GM23338 (cell line): ENCODE measurements at regions not wholly inside any gene's neighbourhood (a gene's known extent, or its start where the extent isn't known, plus 50 kb on each side); places are given as distances from the start of the nearest gene placed in this dataset.

ENCODE experiments used
- ATAC-seq: fragments of 200-7000 bp; cut with Tn5 transposase; 3 replicates; pipeline ENCODE4 v1.9.1; 2020
- DNase-seq: peaks from one replicate; pipeline ENCODE4 v3.0.0-alpha.2; 2015; ENCODE audit warnings: low spot score
- H2AFZ ChIP-seq: fragments of 200-600 bp; sonication (generic); 2 replicates; pipeline ENCODE4 v1.8.0; 2016; ENCODE audit warnings: antibody characterized with exemption, mild to moderate bottlenecking, moderate library complexity
- H3F3A ChIP-seq: fragments of 200-600 bp; sonication (generic); replicated peaks from 2 replicates; pipeline ENCODE4 v1.8.0; 2017; ENCODE audit warnings: antibody characterized with exemption, mixed run types, low read depth
- H3K27ac ChIP-seq: fragments of 200-600 bp; sonication (generic); 2 replicates; pipeline ENCODE4 v1.6.1; 2016; ENCODE audit warnings: low read depth
- H3K27me3 ChIP-seq: fragments of 200-600 bp; sonication (generic); 2 replicates; pipeline ENCODE4 v1.8.0; 2016; ENCODE audit warnings: mild to moderate bottlenecking, mixed run types, moderate library complexity; ENCODE audit not compliant: insufficient read depth
- H3K36me3 ChIP-seq: fragments of 200-600 bp; sonication (generic); 2 replicates; pipeline ENCODE4 v1.8.0; 2016; ENCODE audit warnings: mild to moderate bottlenecking; ENCODE audit not compliant: insufficient read depth
- H3K4me1 ChIP-seq: fragments of 200-600 bp; sonication (generic); 2 replicates; pipeline ENCODE4 v1.8.0; 2016; ENCODE audit warnings: mild to moderate bottlenecking, moderate library complexity; ENCODE audit not compliant: insufficient read depth
- H3K4me2 ChIP-seq: fragments of 200-600 bp; sonication (generic); 2 replicates; pipeline ENCODE4 v1.7.1; 2017; ENCODE audit warnings: mixed run types
- H3K4me3 ChIP-seq: fragments of 200-600 bp; sonication (generic); 2 replicates; pipeline ENCODE4 v1.6.1; 2016; ENCODE audit warnings: mixed run types
- H3K79me2 ChIP-seq: fragments of 200-600 bp; sonication (generic); replicated peaks from 2 replicates; pipeline ENCODE4 v1.8.0; 2017; ENCODE audit warnings: mild to moderate bottlenecking; ENCODE audit not compliant: insufficient read depth
- H3K9me2 ChIP-seq: fragments of 200-600 bp; sonication (generic); 2 replicates; pipeline ENCODE4 v1.8.0; 2017; ENCODE audit not compliant: insufficient read depth
- H4K20me1 ChIP-seq: fragments of 200-600 bp; sonication (generic); replicated peaks from 2 replicates; pipeline ENCODE4 v1.8.0; 2017; ENCODE audit warnings: mild to moderate bottlenecking; ENCODE audit not compliant: insufficient read depth
- H3K27ac Mint-ChIP-seq: 2 replicates; pipeline ENCODE4 v1.8.0; 2020; ENCODE audit warnings: inconsistent platforms, mild to moderate bottlenecking, moderate library complexity, mixed read lengths
- H3K27me3 Mint-ChIP-seq: 3 replicates; pipeline ENCODE4 v1.8.0; 2022; ENCODE audit warnings: low read depth, mild to moderate bottlenecking, moderate library complexity, mixed read lengths, inconsistent platforms; ENCODE audit not compliant: insufficient read depth, poor library complexity
- H3K36me3 Mint-ChIP-seq: 3 replicates; pipeline ENCODE4 v1.8.0; 2021; ENCODE audit warnings: low read depth, mild to moderate bottlenecking, inconsistent platforms, moderate library complexity, mixed read lengths
- H3K4me1 Mint-ChIP-seq: 3 replicates; pipeline ENCODE4 v1.8.0; 2020; ENCODE audit warnings: mild to moderate bottlenecking, inconsistent platforms, mixed read lengths
- H3K4me3 Mint-ChIP-seq: 3 replicates; pipeline ENCODE4 v1.8.0; 2021; ENCODE audit warnings: moderate library complexity, mild to moderate bottlenecking, inconsistent platforms, mixed read lengths
- H3K9me3 Mint-ChIP-seq: 3 replicates; pipeline ENCODE4 v1.8.0; 2020; ENCODE audit warnings: moderate library complexity, mild to moderate bottlenecking, inconsistent platforms, mixed read lengths
- CREB1 ChIP-seq: fragments of 250-450 bp; sonication (Bioruptor Pico); IDR thresholded peaks from 2 replicates; pipeline ENCODE4 v1.5.0; 2020; ENCODE audit warnings: low read depth, mild to moderate bottlenecking, moderate library complexity
- EZH2 ChIP-seq: fragments of 200-600 bp; sonication (generic); IDR thresholded peaks from one replicate; pipeline ENCODE4 v1.8.0; 2017; ENCODE audit warnings: antibody characterized with exemption, mild to moderate bottlenecking, low read depth; ENCODE audit not compliant: unreplicated experiment
- EZH2phosphoT487 ChIP-seq: fragments of 200-600 bp; sonication (generic); IDR thresholded peaks from one replicate; pipeline ENCODE4 v1.8.1; 2018; ENCODE audit warnings: antibody characterized with exemption; ENCODE audit not compliant: unreplicated experiment
- JUNB ChIP-seq: IDR thresholded peaks from one replicate; pipeline ENCODE4 v1.6.1; 2016; ENCODE audit warnings: antibody characterized with exemption; ENCODE audit not compliant: unreplicated experiment
- NANOG ChIP-seq: IDR thresholded peaks from 2 replicates; pipeline ENCODE4 v1.6.1; 2016; ENCODE audit warnings: antibody characterized with exemption, borderline replicate concordance
- POLR2AphosphoS5 ChIP-seq: IDR thresholded peaks from 2 replicates; pipeline ENCODE4 v1.6.1; 2016; ENCODE audit warnings: antibody characterized with exemption, low read depth
- STAT1 ChIP-seq: IDR thresholded peaks from one replicate; pipeline ENCODE4 v1.6.1; 2016; ENCODE audit warnings: antibody characterized with exemption; ENCODE audit not compliant: unreplicated experiment
- ZNF114 ChIP-seq: fragments of 250-450 bp; sonication (Bioruptor Pico); IDR thresholded peaks from 2 replicates; pipeline ENCODE4 v1.5.0; 2020; ENCODE audit warnings: mild to moderate bottlenecking, moderate library complexity
- ZNF331 ChIP-seq: fragments of 250-450 bp; sonication (Bioruptor Pico); IDR thresholded peaks from 2 replicates; pipeline ENCODE4 v1.5.0; 2020; ENCODE audit warnings: low read depth, mild to moderate bottlenecking, moderate library complexity
- TF ChIP-seq, protein P1 (sequence below), 2 experiments: fragments of 200-600 bp in 1 of 2; sonication (generic) in 1 of 2; conservative IDR thresholded peaks; 2 replicates each; pipeline versions ENCODE4 v1.5.1 to v1.6.1; 2016 to 2017; ENCODE audit warnings: antibody characterized with exemption in 2 of 2, low read depth in 2 of 2, mild to moderate bottlenecking in 2 of 2, moderate library complexity in 1 of 2
- TF ChIP-seq, protein P2 (sequence below): IDR thresholded peaks from one replicate; pipeline ENCODE4 v1.6.1; 2018; ENCODE audit warnings: antibody characterized with exemption; ENCODE audit not compliant: unreplicated experiment
- TF ChIP-seq, protein P3 (sequence below): fragments of 250-450 bp; sonication (Bioruptor Pico); IDR thresholded peaks from 2 replicates; pipeline ENCODE4 v1.5.0; 2020; ENCODE audit warnings: mild to moderate bottlenecking, moderate library complexity

DNA sequence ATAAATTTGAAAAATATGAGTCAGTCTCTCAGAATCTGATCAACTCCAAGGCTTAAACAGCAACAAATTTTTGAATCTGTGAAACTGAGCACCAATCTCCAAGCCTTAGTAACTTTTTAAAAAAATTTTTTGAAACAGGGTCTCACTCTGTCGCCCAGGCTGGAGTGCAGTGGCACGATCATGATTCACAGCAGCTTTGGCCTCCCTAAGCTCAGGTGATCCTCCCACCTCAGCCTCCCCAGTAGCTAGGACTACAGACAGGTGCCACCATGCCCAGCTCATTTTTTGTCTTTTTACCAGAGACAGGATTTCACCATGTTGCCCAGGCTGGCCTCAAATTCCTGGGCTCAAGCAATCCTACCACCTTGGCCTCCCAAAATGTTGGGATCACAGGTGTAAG lies 207.9 kb upstream of the TCF21 start:
- TF ChIP-seq, protein P1, sequence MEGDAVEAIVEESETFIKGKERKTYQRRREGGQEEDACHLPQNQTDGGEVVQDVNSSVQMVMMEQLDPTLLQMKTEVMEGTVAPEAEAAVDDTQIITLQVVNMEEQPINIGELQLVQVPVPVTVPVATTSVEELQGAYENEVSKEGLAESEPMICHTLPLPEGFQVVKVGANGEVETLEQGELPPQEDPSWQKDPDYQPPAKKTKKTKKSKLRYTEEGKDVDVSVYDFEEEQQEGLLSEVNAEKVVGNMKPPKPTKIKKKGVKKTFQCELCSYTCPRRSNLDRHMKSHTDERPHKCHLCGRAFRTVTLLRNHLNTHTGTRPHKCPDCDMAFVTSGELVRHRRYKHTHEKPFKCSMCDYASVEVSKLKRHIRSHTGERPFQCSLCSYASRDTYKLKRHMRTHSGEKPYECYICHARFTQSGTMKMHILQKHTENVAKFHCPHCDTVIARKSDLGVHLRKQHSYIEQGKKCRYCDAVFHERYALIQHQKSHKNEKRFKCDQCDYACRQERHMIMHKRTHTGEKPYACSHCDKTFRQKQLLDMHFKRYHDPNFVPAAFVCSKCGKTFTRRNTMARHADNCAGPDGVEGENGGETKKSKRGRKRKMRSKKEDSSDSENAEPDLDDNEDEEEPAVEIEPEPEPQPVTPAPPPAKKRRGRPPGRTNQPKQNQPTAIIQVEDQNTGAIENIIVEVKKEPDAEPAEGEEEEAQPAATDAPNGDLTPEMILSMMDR (conservative IDR thresholded peaks at IDR 0.05; ENCODE audit: low read depth in 2 of 2): no peak
- TF ChIP-seq CREB1 (no peak), NANOG (no peak), STAT1 (no peak), POLR2AphosphoS5 (no peak), ZNF331 (CRISPR knock-in tag) (no peak), EZH2phosphoT487 (no peak), ZNF114 (CRISPR knock-in tag) (no peak), EZH2 (no peak), JUNB (no peak)
- TF ChIP-seq, protein P2, sequence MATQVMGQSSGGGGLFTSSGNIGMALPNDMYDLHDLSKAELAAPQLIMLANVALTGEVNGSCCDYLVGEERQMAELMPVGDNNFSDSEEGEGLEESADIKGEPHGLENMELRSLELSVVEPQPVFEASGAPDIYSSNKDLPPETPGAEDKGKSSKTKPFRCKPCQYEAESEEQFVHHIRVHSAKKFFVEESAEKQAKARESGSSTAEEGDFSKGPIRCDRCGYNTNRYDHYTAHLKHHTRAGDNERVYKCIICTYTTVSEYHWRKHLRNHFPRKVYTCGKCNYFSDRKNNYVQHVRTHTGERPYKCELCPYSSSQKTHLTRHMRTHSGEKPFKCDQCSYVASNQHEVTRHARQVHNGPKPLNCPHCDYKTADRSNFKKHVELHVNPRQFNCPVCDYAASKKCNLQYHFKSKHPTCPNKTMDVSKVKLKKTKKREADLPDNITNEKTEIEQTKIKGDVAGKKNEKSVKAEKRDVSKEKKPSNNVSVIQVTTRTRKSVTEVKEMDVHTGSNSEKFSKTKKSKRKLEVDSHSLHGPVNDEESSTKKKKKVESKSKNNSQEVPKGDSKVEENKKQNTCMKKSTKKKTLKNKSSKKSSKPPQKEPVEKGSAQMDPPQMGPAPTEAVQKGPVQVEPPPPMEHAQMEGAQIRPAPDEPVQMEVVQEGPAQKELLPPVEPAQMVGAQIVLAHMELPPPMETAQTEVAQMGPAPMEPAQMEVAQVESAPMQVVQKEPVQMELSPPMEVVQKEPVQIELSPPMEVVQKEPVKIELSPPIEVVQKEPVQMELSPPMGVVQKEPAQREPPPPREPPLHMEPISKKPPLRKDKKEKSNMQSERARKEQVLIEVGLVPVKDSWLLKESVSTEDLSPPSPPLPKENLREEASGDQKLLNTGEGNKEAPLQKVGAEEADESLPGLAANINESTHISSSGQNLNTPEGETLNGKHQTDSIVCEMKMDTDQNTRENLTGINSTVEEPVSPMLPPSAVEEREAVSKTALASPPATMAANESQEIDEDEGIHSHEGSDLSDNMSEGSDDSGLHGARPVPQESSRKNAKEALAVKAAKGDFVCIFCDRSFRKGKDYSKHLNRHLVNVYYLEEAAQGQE: no peak
- TF ChIP-seq, protein P3, sequence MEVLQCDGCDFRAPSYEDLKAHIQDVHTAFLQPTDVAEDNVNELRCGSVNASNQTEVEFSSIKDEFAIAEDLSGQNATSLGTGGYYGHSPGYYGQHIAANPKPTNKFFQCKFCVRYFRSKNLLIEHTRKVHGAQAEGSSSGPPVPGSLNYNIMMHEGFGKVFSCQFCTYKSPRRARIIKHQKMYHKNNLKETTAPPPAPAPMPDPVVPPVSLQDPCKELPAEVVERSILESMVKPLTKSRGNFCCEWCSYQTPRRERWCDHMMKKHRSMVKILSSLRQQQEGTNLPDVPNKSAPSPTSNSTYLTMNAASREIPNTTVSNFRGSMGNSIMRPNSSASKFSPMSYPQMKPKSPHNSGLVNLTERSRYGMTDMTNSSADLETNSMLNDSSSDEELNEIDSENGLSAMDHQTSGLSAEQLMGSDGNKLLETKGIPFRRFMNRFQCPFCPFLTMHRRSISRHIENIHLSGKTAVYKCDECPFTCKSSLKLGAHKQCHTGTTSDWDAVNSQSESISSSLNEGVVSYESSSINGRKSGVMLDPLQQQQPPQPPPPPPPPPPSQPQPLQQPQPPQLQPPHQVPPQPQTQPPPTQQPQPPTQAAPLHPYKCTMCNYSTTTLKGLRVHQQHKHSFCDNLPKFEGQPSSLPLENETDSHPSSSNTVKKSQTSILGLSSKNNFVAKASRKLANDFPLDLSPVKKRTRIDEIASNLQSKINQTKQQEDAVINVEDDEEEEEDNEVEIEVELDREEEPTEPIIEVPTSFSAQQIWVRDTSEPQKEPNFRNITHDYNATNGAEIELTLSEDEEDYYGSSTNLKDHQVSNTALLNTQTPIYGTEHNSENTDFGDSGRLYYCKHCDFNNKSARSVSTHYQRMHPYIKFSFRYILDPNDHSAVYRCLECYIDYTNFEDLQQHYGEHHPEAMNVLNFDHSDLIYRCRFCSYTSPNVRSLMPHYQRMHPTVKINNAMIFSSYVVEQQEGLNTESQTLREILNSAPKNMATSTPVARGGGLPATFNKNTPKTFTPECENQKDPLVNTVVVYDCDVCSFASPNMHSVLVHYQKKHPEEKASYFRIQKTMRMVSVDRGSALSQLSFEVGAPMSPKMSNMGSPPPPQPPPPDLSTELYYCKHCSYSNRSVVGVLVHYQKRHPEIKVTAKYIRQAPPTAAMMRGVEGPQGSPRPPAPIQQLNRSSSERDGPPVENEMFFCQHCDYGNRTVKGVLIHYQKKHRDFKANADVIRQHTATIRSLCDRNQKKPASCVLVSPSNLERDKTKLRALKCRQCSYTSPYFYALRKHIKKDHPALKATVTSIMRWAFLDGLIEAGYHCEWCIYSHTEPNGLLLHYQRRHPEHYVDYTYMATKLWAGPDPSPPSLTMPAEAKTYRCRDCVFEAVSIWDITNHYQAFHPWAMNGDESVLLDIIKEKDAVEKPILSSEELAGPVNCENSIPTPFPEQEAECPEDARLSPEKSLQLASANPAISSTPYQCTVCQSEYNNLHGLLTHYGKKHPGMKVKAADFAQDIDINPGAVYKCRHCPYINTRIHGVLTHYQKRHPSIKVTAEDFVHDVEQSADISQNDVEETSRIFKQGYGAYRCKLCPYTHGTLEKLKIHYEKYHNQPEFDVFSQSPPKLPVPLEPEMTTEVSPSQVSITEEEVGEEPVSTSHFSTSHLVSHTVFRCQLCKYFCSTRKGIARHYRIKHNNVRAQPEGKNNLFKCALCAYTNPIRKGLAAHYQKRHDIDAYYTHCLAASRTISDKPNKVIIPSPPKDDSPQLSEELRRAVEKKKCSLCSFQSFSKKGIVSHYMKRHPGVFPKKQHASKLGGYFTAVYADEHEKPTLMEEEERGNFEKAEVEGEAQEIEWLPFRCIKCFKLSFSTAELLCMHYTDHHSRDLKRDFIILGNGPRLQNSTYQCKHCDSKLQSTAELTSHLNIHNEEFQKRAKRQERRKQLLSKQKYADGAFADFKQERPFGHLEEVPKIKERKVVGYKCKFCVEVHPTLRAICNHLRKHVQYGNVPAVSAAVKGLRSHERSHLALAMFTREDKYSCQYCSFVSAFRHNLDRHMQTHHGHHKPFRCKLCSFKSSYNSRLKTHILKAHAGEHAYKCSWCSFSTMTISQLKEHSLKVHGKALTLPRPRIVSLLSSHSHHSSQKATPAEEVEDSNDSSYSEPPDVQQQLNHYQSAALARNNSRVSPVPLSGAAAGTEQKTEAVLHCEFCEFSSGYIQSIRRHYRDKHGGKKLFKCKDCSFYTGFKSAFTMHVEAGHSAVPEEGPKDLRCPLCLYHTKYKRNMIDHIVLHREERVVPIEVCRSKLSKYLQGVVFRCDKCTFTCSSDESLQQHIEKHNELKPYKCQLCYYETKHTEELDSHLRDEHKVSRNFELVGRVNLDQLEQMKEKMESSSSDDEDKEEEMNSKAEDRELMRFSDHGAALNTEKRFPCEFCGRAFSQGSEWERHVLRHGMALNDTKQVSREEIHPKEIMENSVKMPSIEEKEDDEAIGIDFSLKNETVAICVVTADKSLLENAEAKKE (CRISPR knock-in tag): no peak
- Mint-ChIP-seq H3K27me3 (peaks cover 5% of the 10 kb centered on the region), H3K4me1 (peaks cover 41% of the 10 kb centered on the region), H3K4me3 (peak overlapping the region; percentile 55), H3K27ac (peak overlapping the region; percentile 97), H3K36me3 (peaks cover 2% of the 10 kb centered on the region; the same call in 1 of the 3 replicates), H3K9me3 (no peaks in the 10 kb centered on the region; the same call in 2 of the 3 replicates)
- peaks cover 5% of the 10 kb centered on the region; the same call in 1 of the 2 replicates for H3K9me2 ChIP-seq
- no peak overlapping the region for H2AFZ ChIP-seq
- peaks cover 44% of the 10 kb centered on the region for H3K4me1 ChIP-seq
- ATAC-seq: no peak
- H3K4me3 ChIP-seq: peak overlapping the region; percentile 33; the same call in 1 of the 2 replicates
- H3K79me2 ChIP-seq: peaks cover 3% of the 10 kb centered on the region; the same call in 1 of the 2 replicates
- peak overlapping the region; percentile 94 for H3K27ac ChIP-seq
- no peaks in the 10 kb centered on the region for H3K27me3 ChIP-seq
- H3F3A ChIP-seq: no peaks in the 10 kb centered on the region; the same call in 1 of the 2 replicates
- H3K4me2 ChIP-seq: peak overlapping the region; percentile 63
- no peak for DNase-seq
- no peaks in the 10 kb centered on the region for H4K20me1 ChIP-seq
- H3K36me3 ChIP-seq: no peaks in the 10 kb centered on the region
